Esophagus squamous epithelium (tissue), 5 donors: ENCODE measurements at regions not wholly inside any gene's neighbourhood (a gene's known extent, or its start where the extent isn't known, plus 50 kb on each side); places are given as distances from the start of the nearest gene placed in this dataset.

ENCODE experiments used
- DNase-seq: peaks from one replicate; lab custom pipeline; 2025; lab: John Stamatoyannopoulos, UW
- H3K27ac ChIP-seq, 4 donors: fragments of 200-600 bp; sonication (generic); one replicate each; pipeline ENCODE4 v1.5.1; 2016 to 2019; ENCODE audit warnings: mild to moderate bottlenecking in 1 of 4
- H3K27me3 ChIP-seq, 4 donors: fragments of 200-600 bp; sonication (generic); 1 replicate in 3 of 4; 2 replicates in 1 of 4; pipeline versions ENCODE4 v1.5.1 to v1.6.0; 2017 to 2021; ENCODE audit warnings: antibody characterized with exemption in 1 of 4
- H3K36me3 ChIP-seq, 3 donors: fragments of 200-600 bp; sonication (generic); one replicate each; pipeline ENCODE4 v1.5.1; 2016 to 2019
- H3K4me1 ChIP-seq, 3 donors: fragments of 200-600 bp; sonication (generic); one replicate each; pipeline ENCODE4 v1.5.1; 2017 to 2019
- H3K4me3 ChIP-seq, 4 donors: fragments of 200-600 bp; sonication (generic); 1 replicate in 3 of 4; 2 replicates in 1 of 4; pipeline ENCODE4 v1.5.1; 2016 to 2019; ENCODE audit warnings: mild to moderate bottlenecking in 2 of 4, moderate library complexity in 1 of 4
- H3K9me3 ChIP-seq, 3 donors: fragments of 200-600 bp; sonication (generic); one replicate each; pipeline ENCODE4 v1.5.1; 2016 to 2019
- POLR2A ChIP-seq, 4 donors: fragments of 450-650 bp; IDR thresholded peaks; one replicate each; pipeline ENCODE4 v1.6.1; 2017; ENCODE audit warnings: antibody characterized with exemption in 4 of 4, mild to moderate bottlenecking in 4 of 4, moderate library complexity in 3 of 4
- WGBS, 2 donors: methylation state at CpG; one replicate each; pipeline ENCODE4 v1.1.5; 2018; 5-methylcytosine and 5-hydroxymethylcytosine counted together
- intact Hi-C: fragments of 100-400 bp; cut with DNase I; formaldehyde crosslinking; loops from one replicate; pipeline ENCODE4 v1.15.0; 2022
- TF ChIP-seq, protein P1 (sequence below), 6 experiments: fragments of 450-650 bp in 4 of 6; fragments of 200-600 bp in 2 of 6; sonication (generic) in 2 of 6; IDR thresholded peaks; one replicate each; pipeline ENCODE4 v1.5.1; 2016 to 2019; ENCODE audit warnings: antibody characterized with exemption in 6 of 6, mild to moderate bottlenecking in 4 of 6, moderate library complexity in 4 of 6
- donor health status: DM: yes; HTN: yes; CAD: no.

DNA sequence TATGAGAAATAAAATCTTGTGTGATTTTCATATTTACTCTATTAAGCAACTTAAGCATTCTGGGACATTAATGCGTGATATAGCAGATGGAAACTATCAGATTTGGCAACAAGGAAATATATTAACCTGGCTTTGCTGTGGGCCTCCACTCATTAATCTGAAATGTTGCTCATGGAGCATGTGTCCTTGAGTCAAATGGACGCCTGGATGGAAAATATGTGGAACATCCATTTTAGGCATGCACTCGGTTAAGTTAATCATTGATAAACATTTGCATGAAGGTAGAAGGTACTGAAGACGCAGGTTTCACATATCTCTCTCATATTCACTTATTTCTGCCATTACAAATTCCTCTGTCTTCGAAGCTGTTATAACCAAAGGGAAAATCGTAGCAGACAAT, 246.1 kb downstream of the NR2F2 start:
- no peaks in the 10 kb centered on the region for H3K36me3 ChIP-seq
- 67 to 71% methylated on average over 6 of the region's 6 CpGs for WGBS, 2 donors
- no peaks in the 10 kb centered on the region for H3K4me1 ChIP-seq
- H3K4me3 ChIP-seq, result no peak overlapping the region
- H3K9me3 ChIP-seq, result no peaks in the 10 kb centered on the region
- TF ChIP-seq, protein P1, sequence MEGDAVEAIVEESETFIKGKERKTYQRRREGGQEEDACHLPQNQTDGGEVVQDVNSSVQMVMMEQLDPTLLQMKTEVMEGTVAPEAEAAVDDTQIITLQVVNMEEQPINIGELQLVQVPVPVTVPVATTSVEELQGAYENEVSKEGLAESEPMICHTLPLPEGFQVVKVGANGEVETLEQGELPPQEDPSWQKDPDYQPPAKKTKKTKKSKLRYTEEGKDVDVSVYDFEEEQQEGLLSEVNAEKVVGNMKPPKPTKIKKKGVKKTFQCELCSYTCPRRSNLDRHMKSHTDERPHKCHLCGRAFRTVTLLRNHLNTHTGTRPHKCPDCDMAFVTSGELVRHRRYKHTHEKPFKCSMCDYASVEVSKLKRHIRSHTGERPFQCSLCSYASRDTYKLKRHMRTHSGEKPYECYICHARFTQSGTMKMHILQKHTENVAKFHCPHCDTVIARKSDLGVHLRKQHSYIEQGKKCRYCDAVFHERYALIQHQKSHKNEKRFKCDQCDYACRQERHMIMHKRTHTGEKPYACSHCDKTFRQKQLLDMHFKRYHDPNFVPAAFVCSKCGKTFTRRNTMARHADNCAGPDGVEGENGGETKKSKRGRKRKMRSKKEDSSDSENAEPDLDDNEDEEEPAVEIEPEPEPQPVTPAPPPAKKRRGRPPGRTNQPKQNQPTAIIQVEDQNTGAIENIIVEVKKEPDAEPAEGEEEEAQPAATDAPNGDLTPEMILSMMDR (IDR thresholded peaks at IDR 0.05), result no peak
- TF ChIP-seq POLR2A (IDR thresholded peaks at IDR 0.05), result no peak
- no peak for DNase-seq
- H3K27me3 ChIP-seq, result no peaks in the 10 kb centered on the region
- intact Hi-C loops, result no loop called here
- no peak overlapping the region for H3K27ac ChIP-seq

DNA sequence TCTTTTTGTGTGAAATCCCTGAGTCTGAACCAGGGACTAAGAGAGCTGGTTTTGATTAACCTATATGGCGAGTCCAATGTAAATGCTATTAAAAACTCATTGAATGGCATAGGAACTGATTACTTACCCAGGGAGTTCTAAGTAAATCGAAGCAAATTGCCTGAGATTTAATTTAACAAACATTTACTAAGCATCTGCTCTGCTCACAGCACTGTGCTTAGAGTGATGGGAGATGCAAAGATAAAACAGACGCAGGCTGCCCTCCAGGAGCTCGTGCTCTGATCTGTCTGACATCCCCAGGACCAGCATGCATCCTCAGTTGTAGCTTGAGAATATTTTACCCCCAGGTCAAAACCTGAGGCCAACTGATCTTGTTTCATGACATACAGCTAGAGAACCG, 247.9 kb downstream of the NR2F2 start:
- Histone ChIP-seq H3K27me3 (no peaks in the 10 kb centered on the region), H3K4me1 (no peaks in the 10 kb centered on the region), H3K9me3 (no peaks in the 10 kb centered on the region), H3K36me3 (no peaks in the 10 kb centered on the region), H3K27ac (no peak overlapping the region), H3K4me3 (no peak overlapping the region)
- intact Hi-C loops, result no loop called here
- WGBS, 2 donors, result 60 to 80% methylated on average over 5 of the region's 5 CpGs
- TF ChIP-seq, protein P1 (IDR thresholded peaks at IDR 0.05), result no peak
- TF ChIP-seq POLR2A (IDR thresholded peaks at IDR 0.05), result no peak
- no peak for DNase-seq

DNA sequence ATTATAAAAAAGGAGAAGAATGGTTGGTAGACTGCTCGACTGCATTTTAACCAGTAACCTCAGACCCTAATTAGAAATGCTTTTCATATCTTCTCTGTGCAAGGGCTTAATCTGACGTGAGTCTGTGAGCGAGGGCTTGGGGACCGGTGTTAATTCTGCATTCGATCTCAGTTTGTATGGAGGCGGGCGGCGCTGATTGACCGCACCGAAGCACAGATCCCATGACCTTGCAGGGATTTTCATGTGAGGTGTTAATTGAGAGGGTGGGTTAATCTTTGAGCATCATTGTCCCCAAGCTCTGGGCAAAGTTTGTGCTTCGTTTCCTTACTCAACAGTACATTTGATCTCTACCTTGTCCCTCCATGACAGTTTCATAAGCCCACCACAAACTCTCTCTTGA, 250.9 kb downstream of the NR2F2 start:
- H3K27me3 ChIP-seq, result no peaks in the 10 kb centered on the region
- H3K4me1 ChIP-seq, result no peaks in the 10 kb centered on the region
- WGBS, 2 donors, result 88% methylated on average over 11 of the region's 11 CpGs
- no peaks in the 10 kb centered on the region for H3K36me3 ChIP-seq
- no peak for DNase-seq
- TF ChIP-seq POLR2A (IDR thresholded peaks at IDR 0.05), result no peak
- TF ChIP-seq, protein P1 (IDR thresholded peaks at IDR 0.05), result no peak
- H3K9me3 ChIP-seq, result no peaks in the 10 kb centered on the region
- intact Hi-C loops, result no loop called here
- H3K27ac ChIP-seq, result no peak overlapping the region
- no peak overlapping the region for H3K4me3 ChIP-seq

DNA sequence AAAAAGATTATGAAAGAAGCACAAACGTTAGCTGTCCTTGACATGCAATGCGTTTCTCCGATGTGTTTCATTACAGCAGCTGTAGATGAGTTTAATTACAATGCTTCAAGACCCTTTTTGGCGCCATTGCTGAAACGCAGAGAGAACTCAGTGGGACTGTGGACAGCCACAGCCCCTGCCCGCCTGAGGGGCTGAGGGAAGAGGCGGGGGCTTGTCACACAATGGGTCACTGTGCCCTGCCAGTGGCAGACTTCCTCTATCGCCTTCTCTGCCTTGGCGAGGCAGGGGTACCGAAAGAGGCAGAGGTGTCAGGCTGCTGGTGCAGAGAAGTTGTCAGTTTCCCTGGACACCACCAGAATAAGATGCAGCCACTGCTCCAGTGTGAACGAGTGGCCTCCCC, 252.0 kb downstream of the NR2F2 start:
- WGBS, 2 donors, result 69 to 79% methylated on average over 9 to 10 of the region's 11 CpGs
- H3K4me3 ChIP-seq, result no peak overlapping the region
- no peaks in the 10 kb centered on the region for H3K36me3 ChIP-seq
- DNase-seq, result no peak
- H3K27me3 ChIP-seq, result no peaks in the 10 kb centered on the region
- H3K27ac ChIP-seq, result no peak overlapping the region
- intact Hi-C loops, result no loop called here
- no peaks in the 10 kb centered on the region for H3K9me3 ChIP-seq
- TF ChIP-seq, protein P1 (IDR thresholded peaks at IDR 0.05), result no peak
- no peak for TF ChIP-seq POLR2A (IDR thresholded peaks at IDR 0.05)
- no peaks in the 10 kb centered on the region for H3K4me1 ChIP-seq

DNA sequence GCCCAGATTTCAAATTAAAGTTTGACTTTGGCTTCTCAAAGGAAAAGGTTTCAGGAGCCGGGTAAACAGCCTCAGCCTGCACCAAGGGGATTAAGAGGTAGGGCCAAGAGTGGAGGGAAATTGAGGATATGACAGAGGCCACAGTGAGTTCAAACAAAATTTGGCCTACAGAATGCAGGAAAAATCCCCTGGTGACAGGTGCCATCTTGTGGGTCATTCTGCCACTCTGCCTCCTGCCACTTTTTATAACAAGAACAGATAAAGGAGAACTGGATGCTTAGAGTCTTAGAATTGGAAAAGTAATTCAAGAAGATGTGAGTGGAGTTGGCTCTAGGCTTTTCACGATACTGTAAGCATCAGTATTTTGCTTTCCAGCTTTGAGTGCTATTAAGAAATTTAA, 253.2 kb downstream of the NR2F2 start:
- Histone ChIP-seq H3K36me3 (no peaks in the 10 kb centered on the region), H3K27me3 (no peaks in the 10 kb centered on the region), H3K4me1 (no peaks in the 10 kb centered on the region), H3K4me3 (no peak overlapping the region), H3K9me3 (no peaks in the 10 kb centered on the region), H3K27ac (no peak overlapping the region)
- no peak for DNase-seq
- 78 to 79% methylated on average over 1 to 2 of the region's 2 CpGs for WGBS, 2 donors
- no peak for TF ChIP-seq POLR2A (IDR thresholded peaks at IDR 0.05)
- TF ChIP-seq, protein P1 (IDR thresholded peaks at IDR 0.05), result no peak
- intact Hi-C loops, result no loop called here
